Renal cortex interstitium (tissue), 11 donors: ENCODE measurements at regions not wholly inside any gene's neighbourhood (a gene's known extent, or its start where the extent isn't known, plus 50 kb on each side); places are given as distances from the start of the nearest gene placed in this dataset.

Source experiments
- DNase-seq, 11 donors: peaks; one replicate each; pipeline ENCODE4 v3.0.0-alpha.2; 2013; ENCODE audit warnings: low read depth in 9 of 11, low spot score in 4 of 11; ENCODE audit errors: extremely low read depth in 1 of 11

DNA sequence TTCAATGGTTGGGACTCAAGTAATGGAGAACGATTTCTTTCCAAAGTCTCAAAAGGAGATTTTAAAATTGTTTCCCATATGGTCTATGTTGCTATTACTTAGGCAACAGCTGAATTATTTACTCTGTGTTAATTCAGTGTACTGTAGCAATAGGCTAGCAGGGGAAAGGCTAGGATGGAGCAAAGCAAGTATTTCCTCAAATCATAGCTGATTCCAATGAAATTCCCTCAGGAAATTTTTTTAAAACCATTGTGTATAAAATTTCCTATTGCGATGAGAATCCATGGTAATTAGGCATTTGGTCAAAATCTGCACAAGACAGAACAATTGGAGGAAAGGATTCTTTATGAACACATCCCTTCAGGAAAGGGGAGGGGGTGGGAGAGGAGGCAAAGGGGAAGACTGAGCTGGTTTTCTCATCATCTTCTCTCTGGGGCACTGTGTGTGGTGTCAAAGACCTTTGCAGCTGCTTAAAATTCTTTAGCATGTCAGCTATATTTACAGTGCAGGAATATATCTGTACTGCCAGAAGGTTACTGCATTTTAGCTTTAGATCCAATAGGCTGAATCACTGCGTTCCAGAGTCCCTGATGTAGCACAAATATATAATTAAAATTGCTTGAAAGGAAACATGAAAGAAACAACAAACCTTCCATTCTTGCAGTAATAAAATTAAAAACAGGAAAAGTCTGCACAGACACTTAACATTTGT lies 95.3 kb downstream of the ZNF608 start:
- DNase-seq = peak in 6 of 11 donors; percentile 60 to 83 (median 74)

DNA sequence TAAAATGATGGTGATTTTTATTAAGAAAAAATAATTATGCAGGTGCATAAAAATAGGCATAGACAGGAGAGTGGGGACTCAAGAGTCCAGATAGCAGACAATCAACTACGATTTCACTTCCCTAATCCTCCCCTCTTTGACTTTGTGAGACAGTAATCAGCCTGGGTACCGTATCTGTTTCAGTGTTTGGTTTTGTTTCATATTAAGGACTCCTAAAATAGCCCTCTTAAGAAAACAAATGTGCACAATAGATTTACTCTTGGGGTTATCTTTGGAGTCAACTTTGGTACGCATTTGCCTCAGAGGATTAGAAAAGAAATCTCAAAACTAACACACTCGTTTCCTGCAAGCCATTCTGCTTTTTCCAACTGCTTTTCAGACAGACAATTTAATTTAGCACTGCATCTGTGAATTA lies 96.3 kb downstream of the ZNF608 start:
- no peak for DNase-seq

DNA sequence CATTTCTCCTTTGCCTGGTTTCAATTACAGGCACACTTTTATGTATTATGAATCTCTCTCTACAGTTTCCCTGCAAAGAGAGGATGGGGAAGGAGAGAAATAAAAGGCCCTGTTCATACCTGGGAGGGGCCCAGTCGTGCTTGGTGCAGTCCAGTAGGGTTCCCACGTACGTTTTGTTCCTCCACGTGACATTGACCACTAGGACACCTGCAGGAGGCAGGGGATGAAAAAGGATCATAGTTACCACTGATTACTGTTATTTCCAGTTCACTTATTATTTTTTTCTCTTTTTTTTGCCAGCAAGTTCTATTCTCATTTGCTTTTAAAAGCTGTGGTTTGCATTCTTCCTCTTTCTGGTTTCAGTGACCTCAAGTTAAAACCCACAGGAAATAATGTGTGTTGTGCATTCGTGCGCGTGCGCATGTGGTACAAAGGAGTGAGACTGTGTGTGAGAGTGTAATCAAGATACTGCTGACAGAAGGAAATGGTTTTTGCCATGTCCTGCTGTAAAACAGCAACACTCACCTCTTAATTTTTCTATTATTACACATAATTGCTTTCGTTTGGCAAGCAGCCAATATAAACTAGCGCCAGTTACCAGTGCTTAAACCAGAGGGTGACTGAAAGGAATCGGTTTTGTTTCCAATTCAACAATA lies 96.8 kb downstream of the ZNF608 start:
- DNase-seq = peak in 3 of 11 donors; percentile 48 to 78 (median 59)

- no peak for DNase-seq
Measured at GRCh38 chr5:124648902-124649467, 97.5 kb downstream of the ZNF608 start.

DNA sequence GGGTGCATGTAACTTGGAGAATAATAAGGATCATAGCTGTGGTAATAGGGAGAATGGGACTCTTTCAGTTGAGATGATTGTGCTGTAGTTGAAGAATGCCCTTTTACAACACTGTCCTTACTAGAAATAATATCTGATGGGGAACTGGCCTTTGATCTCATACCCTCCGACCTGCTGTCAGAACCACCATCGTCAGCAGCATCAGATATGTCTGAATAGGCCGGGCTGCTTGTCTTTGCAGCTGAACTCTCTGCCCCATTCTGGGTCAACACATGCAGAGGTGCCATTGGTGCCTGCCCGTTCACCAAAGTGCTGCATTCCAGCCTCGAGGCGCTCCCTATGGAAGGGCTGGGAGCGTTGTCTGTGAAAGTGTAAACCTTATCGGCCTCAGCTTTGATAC lies 99.1 kb downstream of the ZNF608 start:
- DNase-seq = no peak

DNA sequence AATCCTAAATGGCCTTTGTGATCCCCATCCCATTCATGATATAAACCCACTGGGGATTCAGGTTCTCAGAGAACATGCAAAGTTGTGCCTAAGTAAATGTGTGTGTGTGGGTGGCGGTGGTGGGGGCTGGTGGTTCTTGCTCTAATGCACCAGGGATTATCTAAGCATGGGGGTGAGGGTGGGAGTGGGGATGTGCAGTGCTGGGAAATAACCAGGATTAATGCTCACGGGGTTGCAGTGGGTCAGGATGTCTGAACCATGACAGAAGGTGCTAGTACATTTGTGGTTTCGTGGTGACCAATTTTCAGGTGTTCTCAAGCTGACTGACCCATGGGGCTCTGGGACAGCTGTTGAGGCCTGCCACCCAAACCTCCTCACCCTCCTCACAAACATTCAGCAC lies 101.0 kb downstream of the ZNF608 start:
- DNase-seq = no peak

DNA sequence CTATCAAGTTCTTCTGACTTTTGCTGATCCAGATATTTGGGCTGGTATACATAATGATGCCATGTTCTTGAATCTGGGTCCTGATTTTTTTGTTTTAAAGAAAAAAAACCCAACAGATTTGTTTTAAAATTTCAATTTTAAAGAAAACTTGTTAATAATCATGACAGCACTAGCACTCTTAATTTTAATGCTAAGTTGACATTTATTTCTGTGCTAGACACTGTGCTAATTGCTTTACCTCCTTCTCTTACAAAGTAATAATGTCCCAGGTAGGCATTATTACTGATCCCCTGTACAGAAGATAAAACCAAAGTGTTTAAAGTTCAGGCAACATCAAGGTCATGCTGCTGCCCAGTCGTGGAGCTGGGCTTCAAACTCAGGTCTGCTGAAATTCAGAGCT lies 101.9 kb downstream of the ZNF608 start:
- no peak for DNase-seq

DNA sequence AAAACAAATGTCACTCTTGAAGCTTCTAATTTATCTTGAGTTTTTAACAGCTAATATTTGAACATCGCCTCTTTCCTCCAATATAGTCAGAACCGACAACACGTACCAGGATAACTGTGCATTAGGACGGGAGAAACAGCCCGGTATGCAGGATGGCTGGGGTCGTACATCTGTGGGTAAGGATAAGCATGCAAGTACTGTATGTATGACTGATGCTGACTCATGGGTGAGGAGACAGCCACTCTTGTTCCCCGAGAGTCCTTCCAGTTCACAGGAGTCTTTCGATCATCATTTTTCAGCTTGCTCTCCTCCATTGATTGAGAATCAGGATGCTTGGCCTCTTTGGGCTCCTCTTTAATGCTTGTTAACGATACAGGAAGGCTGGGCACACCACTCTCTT lies 102.3 kb downstream of the ZNF608 start:
- DNase-seq = no peak

DNA sequence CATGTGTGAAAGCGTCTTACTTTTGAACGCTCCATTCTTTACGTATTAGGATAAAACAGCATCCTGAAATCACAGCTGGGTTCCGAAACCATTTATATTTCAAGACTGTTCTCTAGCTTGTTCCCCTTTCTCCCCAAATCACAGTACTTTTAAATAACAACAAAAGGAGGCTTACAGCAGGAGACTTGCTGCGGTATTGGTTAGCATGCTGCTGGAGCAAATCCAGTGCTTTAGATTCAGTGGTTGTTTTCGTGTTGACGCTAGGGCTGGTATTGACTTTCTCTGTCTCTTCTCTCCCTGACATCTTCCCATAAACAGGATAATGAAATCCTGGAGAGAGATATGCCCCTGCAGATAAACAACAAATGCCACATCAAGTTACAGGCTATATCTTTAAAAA lies 103.1 kb downstream of the ZNF608 start:
- DNase-seq = no peak

DNA sequence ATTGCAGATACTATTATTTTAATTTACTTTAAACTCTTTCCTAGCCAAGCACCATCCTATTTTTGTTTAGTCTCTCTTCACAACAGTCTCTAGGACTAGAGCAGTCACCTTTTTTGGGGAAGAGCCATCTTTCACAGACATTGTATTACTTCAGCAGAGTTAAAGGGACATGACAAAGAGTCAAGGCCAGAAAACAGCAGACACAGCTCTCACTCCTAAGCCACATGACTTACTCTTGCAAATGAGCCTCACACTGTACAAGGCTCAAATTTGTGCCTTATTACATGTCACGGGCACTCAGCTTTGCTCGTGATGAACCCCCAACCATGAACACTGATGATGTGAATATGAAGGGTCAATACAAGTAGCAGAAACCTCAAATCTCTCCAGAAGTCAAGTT lies 104.3 kb downstream of the ZNF608 start:
- DNase-seq = no peak

- DNase-seq = no peak
Measured at GRCh38 chr5:124641154-124641792, 105.2 kb downstream of the ZNF608 start.

DNA sequence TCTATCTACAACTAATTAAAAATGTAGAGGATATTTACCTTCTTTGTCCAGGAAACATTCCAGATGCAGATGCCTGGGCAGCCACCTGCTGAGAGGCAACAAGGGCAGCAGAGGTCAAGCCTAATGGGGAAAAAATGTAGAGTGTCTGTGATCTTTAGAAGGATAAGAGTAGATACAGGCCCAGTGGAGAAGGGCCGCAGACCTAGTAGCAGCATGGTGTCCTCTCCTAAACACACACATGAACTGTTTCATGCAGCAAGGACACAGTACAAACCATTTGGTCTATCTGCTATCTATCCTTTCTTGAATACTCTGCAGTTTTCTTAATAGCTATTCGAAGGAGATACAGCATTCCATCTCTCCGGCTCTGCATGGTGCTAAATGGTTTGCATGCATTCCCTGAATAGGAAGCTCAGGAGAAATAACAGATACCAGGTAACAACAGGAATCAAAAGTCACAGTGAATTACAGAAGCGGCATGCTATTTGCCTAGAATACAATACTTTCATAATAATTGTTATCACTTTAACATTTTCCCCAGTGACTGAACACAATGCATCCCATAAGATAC lies 107.3 kb downstream of the ZNF608 start:
- DNase-seq = no peak

- no peak for DNase-seq
Measured at GRCh38 chr5:124637011-124637410, 109.4 kb downstream of the ZNF608 start.

DNA sequence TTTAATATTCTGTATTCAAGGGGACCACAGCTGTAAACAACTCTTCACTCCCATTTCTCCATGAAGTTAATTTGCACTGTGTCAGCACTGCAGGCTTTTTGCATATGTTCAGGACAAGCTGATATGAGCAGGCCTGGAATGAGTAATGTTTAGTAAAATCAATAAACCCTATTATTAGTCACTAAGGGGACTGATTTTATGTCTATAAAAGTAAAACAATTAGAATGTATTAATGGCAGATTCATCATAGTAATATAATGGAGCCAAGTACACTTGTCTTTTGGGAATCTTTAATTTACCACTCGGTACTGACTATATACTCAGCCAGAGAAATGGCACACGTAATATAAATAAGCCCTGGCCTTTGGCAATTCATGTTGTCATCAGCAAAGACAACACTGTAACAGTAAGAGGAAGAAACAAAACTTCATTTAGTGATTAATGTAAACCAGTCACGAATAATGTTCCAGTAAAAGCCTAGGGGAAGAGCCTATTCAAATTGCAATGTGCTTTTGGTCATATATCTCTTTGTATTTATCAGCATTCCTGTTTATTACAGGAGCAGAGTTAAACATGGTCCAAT lies 111.6 kb downstream of the ZNF608 start:
- no peak for DNase-seq

DNA sequence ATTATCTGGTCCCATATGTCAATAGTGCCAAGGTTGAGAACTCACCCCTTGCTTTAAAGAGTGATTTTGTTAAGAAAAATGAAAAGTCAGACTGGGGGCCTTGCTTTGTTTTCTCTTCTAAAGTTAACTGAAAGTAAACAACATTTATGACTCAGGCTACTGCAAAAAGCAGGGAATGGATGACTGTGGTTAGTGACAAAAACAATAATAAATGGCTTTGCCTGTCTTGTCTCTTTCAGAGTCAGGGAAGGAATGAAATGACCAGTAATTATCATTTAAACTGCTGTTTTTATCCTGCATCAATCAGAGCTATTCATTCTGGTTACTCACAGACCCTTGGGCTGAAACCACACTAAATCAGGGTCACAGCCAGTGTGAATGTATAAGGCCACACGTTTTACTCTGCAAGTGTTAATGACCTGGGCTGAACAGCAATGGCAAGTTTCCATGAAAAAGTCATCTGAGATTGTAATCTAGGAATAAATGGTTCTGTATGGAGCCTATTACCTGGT lies 112.2 kb downstream of the ZNF608 start:
- no peak for DNase-seq

- DNase-seq = no peak
Measured at GRCh38 chr5:124633209-124633608, 113.2 kb downstream of the ZNF608 start.

DNA sequence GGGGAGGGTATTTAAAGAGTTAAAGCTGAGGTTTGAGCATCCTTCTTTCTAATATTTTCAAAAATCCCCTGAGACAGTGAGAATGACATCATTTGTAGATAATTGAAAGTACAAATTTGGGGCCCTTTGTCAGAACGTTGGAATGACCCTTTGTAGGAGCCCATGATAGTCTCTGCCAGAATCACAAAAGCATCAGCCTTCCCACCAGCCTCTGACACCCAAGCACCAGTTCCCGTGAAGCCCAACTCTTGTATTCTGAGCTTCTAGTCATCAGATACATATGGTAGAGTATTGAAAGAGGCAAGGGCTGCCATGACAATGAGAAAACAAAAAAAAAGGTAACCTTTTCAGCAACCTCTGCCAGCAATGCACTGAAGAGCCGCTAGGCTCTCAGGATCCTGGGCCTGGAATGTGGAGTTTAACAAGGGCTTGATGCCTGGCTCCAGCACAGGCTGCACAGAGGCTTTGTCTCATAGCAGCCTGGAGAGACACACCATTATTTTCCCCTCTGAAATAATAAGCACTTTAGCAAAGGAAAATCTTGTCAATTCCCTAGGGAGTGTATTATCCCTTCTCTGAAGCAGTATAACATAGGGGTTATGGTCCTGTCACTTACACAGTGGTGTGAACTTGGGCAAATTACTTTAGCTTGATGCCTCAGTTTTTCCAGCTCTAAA lies 114.4 kb downstream of the ZNF608 start:
- DNase-seq = no peak

DNA sequence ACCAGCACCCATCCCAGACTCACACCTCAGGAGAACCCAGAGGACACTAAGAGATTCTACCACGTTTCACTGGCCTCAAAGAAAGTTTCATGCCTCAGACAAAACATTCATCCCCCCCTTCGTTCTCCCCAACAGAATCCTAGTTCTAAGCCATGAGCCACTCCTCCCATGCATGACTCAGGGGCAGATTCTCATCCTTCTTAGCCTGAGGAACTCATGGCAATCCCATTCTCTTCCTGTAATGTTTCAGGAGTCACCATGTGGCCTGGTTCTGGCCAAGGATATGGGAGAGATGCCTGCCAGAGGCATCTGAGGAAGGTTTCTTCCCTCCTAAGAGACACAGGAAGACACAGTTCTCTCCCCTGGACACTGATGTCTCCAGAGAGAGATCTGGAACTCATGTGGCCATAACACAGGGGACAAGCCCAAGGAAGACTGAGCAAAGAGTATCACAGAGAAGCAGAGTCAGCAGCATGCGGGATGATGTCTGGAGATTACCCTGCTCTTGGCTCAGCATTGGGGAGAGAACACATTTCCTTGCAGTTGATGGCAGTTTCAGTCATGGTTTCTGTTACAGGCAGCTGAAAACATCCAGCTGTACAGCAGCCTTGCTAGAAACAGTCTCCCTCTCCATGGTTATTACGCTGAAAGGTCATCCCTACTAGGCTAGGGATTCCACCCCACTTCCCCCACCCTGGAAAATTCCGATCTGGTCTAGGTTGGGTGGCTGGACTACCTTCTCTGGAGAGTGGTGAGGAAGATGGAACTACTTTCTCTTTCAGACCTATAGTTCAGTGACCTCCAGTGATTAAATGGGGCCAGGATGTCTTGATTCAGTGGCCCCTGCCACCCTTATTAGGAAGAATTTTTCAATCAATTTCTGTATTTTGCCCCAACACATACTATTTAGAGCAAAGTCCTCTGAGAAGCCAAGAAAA lies 115.4 kb downstream of the ZNF608 start:
- no peak for DNase-seq
